A172 (cell line): ENCODE measurements at regions not wholly inside any gene's neighbourhood (a gene's known extent, or its start where the extent isn't known, plus 50 kb on each side); places are given as distances from the start of the nearest gene placed in this dataset.

Experiments used
- DNase-seq: peaks from one replicate; pipeline ENCODE4 v3.0.0-alpha.2; 2015; ENCODE audit warnings: low spot score

GRCh38 chr5:114249823-114250222, 112.0 kb upstream of the KCNN2 start:
- no peak for DNase-seq

DNA sequence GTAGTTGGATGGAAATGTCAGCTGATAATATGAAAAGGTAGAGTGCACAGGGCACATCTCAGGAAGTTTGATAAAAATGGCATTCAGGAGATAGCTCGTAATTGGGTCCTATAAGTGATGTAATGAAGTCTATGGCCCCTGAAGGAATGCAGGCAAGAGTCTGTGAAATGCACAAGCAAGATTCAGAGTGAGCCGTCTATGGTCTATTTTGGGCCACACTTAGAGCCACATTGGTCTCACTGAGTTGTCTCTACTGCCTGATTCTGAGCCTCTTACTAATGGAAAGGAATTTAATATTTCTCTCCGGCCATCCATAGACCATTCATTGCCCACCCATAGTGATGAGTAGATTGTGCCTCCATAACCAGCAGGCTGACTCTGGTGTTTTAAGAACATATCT, 111.3 kb upstream of the KCNN2 start:
- DNase-seq: no peak

- no peak for DNase-seq
Observed at GRCh38 chr5:114252226-114252625, 109.6 kb upstream of the KCNN2 start.

GRCh38 chr5:114255260-114255659, 106.6 kb upstream of the KCNN2 start:
- no peak for DNase-seq

- no peak for DNase-seq
Observed at GRCh38 chr5:114261989-114262388, 99.9 kb upstream of the KCNN2 start.

- DNase-seq: no peak
Observed at GRCh38 chr5:114265432-114266060, 96.3 kb upstream of the KCNN2 start.

DNA sequence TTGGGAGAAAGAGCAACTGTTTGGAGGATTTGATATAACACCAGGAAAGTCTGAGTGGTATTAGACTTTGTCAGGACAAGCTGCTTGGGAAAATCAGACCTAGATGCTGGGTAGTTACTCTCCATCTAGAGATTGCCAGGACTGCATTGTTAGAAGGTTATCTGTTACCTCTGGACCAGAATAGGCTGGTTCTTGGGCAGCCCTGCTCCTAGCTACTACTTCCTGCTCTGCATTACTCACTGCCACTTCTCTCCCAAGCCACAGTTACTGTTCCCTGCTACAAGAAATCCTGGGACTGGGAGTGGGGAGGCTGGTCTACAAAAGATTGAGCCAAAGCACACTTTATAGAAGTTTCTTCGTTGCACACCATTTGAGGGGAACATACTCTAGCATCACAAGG, 95.5 kb upstream of the KCNN2 start:
- no peak for DNase-seq

GRCh38 chr5:114296191-114296590, 65.7 kb upstream of the KCNN2 start:
- no peak for DNase-seq

GRCh38 chr5:114297915-114298314, 64.0 kb upstream of the KCNN2 start:
- no peak for DNase-seq

DNA sequence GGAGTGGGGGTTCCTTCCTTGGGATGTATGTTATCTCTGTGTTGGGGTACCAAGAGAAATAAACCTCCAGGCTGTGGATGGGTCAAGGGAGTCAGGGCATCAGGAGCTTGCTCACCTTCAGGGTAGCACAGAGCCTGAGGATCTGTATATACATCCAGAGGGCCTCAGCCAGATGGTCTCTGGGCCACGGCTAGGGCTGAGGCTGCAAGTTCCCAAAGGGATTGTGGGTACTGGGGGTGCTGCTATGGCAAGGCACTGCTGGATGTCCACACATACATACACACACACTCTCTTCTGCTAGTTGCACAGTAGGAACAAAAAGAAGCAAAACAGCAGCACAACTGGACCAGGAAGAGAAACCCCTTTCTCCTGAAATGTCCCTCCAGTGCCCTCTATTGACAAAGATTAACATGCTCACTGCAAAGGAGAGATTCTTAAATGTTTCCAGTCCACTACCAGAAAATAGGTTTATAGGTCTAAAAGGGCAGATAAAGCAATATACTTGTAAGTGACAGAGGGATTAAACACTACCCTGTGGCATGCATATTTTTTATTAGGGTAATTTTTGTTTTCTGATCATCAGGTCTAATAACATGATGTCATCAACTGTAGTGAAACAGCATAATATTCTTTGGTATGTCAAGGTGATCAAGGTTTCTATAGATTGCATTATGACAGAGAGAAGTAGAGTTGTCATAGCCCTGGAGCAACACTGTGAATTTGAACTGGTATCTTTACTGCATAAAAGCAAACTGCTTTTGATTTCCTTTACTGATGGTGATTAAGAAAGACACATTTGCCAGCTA, 56.3 kb upstream of the KCNN2 start:
- peak; percentile 14 for DNase-seq

DNA sequence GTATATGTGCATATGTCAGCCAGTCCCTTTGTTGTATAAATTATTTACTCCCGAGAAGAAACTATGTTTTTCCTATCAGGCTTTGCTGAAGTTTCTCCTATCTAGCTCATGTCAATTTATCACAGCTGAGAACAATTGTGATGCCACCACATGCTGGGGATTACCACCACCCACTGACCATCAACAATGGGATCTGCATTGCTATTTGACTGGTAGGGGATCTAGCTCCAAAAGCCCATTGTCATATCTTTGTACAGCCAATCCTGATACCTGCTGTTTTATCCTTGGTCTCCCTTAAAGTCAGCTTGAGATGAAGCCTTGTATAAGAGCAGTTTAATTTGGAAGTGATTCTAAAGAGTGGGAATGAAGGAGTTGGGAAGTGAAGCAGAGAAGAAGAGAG, 53.9 kb upstream of the KCNN2 start:
- no peak for DNase-seq

GRCh38 chr5:114308508-114308907, 53.4 kb upstream of the KCNN2 start:
- DNase-seq: no peak

- DNase-seq: no peak
Observed at GRCh38 chr5:114310666-114311065, 51.2 kb upstream of the KCNN2 start.

DNA sequence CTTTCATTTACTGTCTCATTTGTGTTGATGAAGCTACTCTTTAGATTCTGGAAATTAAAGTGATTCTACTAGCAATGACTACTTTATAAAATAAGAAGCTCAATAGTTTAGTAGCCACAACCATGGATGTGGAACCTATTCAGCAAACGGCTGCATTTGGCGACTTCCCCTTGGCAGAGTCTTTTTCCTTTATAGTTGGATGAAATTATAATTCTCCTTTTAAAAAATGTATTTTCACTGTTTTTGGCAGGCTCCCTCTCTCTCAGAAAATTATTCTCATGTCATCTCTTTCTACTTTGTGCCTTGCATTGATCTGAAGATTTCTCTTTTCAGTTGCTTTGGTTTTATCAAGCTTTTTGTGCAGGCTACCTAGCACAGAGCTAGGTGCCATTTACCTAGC, 50.6 kb upstream of the KCNN2 start:
- DNase-seq: no peak

GRCh38 chr5:114311968-114312367, 49.9 kb upstream of the KCNN2 start:
- DNase-seq: no peak
